HG02763 (cell line): ENCODE measurements at regions not wholly inside any gene's neighbourhood (a gene's known extent, or its start where the extent isn't known, plus 50 kb on each side); places are given as distances from the start of the nearest gene placed in this dataset.

Experiments
- ATAC-seq: cut with Tn5 transposase; IDR thresholded peaks from one replicate; pipeline ENCODE4 v1.9.1; 2021; ENCODE audit warnings: mild to moderate bottlenecking, moderate library complexity; ENCODE audit not compliant: unreplicated experiment

DNA sequence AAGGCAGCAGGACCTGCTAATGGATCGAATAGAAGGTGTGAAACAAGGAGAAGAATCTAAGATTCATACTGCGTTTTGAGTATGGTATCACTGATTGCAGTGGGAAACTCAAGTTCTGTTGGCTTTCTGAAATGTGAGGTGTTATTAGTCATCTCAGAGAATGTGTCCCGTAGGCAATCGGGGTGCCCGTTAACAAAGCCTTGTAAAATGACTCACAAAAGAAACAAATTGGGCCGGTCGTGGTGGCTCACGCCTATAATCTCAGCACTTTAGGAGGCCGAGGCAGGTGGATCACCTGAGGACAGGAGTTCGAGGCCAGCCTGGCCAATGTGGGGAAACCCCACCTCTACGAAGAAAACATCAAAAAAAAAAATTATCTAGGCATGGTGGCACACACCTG is 118.2 kb upstream of the C7orf33 start:
- no peak for ATAC-seq

DNA sequence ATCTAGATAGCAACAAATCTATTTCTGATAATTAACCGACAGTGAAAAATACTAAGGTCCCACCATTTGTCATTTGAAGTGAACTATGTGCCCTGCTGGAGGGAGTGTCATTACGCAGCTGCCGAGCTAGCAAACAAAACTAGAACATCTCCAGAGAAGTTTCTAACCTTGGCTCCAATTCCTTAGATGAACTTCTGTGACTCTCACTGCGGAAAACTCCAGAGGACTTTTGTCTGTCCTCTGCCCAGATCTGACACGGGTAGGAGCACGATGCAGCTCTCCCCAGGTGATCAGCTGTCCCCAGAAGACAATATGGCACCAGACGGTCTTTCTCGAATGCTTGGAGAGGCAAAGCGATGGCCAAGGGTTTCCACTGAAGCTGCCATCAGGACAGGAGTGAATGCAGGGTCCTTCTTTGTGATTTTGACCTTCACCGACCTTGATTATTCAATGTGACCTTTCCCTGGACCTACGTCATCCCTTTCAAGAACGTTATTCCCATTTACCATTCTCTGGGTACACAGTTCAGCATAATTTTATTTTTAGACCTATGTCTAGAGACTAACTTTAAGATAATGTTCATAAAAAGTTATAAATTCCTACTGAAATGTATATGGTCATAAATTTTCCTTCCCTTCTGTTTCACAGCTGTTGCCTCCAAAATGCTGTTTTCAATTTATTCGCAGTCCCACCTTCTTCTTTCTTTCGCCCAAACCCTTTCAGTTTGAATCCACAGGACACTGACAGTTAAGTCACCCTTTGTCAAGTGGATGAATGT is 116.7 kb upstream of the C7orf33 start:
- ATAC-seq, result no peak

DNA sequence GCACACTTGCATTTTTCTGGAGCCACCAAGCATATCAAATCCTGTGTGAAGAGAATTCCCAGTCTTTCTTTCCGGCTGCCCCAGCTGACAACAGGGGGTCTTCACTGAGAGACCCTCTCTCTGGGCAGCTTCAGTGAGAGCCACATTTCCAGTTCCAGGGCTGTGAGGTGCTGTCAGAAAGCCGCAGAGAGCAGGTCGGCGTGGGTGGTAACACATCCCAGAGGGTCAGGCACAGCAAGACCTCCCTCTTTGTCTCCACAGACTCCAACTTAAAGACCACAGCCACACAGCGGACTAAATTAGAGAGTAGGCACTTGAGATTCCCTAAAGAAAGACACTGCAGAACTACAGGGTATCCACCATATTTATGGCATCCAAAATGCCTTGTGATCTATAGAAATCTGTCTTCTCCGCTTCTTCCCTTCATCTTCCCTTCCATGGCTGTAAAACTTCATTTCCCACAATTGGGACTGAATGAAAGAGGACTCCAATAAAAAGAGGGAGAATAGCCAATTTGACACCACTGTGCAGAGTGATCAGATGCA is 116.0 kb upstream of the C7orf33 start:
- ATAC-seq, result no peak

DNA sequence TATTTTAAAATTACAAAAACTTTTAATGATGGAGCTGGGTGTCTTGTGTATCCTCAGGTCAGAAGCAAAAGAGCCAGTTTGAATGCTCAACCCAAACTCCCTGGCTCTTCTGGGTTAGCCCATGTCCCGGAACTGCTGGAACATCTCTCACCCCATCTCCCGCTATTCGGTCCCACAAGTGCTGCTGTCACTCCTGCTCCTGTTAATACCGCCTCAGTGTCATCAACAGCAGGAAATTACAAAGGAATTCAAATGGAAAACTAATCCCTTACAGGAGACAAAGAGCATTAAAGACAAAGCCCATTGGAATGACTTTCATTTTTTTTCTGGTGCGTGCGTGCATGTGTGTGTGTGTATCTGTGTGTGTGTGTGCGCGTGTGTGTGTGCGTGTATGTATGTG is 112.0 kb upstream of the C7orf33 start:
- ATAC-seq, result no peak

DNA sequence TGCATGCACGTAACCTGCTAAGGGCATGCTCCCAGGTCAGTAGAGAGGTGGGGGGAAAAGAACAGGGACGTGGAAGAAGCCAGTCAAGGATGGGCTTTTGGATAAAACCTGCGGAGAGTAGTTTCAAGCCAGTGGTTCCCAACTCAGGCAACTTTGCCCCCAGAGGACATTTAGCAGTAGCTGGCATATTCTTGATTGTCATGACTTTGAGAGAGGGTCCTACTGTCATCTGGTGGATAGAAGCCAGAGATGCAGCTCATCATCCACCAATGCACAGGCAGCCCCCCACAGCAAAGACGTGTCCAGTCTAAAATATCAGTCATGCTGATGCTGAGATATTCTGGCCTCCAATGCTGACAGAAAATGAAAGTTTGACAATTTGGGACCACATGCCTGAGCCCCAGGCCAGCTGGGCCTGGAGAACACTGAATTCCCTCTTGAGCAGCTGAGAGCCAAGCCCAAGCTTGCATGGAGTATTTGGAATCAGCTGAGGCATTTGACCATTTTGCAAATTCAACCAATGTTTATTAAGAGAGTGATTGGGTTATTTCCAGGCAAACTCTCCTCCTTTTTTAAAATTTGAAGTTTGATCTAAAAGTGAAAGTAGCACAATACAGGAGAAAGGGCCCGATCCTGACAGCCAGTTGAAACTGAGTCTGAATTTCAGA is 110.0 kb upstream of the C7orf33 start:
- no peak for ATAC-seq

DNA sequence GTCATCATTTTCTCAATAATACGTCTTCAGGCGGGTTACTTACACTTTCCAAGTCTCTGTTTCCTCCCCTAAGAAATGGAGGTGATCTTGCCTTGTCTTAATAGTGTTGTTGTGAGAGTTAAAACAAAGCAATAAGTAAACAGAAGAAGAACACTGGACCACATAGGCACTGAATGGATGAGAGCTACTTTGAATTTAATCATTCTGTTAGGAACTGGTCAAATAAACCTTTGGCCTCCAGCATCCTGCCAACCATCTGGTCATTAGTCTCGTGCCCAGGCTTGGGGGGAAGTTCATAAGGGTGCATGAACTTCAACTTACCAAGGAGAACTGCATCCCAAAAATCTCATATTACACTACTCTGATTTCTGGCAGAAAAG is 109.4 kb upstream of the C7orf33 start:
- ATAC-seq, result no peak

DNA sequence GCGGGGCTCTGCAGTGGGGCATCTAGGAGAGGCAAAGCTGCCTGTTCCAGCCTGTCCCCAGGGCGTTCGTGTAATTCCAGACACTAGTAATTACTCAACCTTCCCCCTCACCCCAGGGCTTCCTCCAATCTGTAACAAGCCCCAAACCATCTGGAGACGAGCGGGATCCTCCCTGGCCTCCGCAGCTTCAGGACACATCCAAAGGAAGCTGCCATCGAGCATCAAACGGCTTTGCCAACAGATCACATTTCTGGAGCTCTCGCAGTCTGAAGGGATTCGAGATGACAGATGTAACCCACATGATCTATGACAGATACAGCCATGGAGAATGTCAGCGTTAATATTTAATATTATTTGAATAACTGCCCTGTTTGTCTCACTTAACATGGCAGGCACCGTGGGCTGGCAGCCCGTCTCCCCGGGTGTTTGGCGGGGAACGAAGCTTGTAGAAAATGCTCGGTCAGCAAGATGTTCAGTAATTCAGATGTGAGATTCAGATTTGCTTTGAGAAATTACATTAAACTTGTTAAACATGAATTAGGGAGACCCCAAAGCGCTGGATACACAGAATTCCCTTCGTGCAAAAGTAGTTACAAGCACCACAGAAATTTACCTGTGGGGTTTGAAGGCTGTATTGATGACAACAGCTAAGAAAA is 108.5 kb upstream of the C7orf33 start:
- ATAC-seq, result no peak

DNA sequence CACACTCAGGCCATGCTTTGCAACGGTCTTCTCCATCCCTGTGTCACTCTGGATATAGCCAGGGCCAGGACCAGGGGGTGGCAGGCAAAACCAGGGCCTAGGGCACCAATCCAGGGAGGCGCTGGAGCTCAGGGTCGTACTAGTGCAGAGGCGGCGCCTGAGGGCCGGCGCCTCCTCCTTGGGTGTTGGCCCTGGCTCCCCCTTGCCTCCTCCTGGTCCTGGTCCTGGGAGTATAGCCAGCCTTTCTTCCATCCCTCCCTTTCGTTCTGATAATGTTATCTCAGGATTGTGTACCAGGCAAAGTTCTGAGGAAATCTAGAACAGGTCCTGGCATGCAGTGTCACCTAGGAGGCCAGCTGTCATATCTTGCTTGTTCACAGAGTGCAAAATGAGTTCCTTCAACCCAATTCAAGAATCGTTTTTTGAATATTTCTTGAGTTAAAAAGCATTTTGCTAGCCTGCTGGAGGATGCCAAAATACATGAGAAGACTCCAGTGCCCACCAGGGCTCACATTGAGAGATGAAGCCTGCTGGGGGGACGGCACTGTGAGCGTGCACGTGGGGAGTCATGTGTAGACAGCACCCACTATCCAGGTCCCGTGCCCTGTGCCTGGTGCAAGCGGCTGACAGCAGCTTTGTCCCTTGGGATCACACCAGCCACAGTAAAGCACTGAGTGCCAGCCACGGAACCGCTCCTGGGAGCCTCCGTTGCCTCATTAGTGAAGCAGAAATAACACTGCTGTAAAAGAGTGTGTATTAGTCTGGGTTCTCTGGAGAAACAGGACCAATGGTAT is 106.9 kb upstream of the C7orf33 start:
- no peak for ATAC-seq

DNA sequence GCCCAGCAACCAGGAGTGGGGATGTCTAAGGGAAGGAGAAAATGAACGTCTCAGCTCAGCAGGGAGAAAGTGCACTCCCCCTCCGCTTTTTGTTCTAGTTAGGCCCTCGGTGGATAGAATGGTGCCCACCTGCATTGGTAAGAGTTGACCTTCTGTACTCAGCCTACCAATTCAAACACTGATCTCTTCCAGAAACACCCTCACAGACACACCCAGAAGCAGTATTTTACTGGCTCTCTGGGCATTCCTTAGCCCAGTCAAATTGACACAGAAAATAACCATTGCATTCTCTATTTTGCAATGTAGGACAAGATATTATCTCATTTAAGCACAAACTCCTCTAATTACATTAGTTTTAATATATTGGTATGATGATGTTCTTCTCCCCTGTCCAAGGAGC is 106.1 kb upstream of the C7orf33 start:
- ATAC-seq, result no peak

DNA sequence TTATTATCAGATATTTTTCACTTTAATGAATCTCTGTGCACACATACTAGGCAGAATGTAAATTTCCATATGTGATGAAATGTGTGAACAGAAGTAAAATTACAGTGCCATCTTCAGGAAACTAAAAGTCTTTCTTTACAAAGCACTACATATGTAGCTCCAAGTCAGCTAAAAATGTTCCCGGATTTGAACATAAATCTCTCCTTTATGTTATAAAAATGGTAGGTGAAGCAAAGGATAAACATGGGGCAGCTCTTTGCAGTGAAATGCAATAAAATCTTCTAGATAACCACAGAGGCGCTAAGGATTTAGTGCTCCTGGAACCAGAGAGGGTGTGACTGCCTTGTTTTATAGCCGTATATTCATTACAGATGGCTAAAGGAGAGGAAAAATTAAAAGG is 104.9 kb upstream of the C7orf33 start:
- no peak for ATAC-seq

DNA sequence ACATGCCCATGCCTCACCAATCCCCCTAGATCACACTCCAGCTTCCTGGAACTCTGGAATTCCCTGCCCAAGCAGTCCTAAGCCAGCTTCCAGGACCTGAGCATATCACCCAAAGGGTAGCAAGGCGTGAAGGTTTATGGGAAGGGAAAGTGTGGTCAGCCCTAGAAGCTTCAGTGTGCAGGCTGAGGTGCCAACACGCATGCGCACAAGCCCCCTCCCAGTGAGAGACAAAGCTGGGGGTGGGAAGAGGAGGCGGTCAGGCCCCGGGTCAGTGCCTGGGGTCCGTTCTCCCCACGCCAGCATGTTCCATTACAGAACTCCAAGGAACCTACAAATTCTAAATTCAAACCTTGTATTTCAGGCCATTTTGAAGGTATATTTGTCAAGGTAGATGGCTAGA is 103.6 kb upstream of the C7orf33 start:
- no peak for ATAC-seq

DNA sequence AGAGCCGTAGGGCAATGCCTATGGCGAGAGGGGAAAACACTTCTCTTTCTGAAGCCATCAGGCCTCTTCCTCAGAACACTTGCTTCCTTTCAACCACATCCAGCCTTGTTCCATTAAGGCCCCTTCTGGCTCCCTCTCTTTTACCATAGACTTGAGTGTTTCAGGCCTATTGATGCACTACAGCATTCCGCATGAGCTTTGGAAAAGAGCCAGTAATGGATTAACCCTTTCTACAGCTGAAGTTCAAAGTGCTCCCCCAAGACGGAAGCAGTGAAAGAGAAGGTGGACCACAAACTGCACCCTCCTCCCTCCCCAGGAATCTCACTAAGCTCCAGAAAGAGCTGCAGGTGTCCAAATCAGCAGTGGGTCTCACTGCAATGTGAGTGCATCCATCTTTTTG is 102.7 kb upstream of the C7orf33 start:
- ATAC-seq, result no peak

DNA sequence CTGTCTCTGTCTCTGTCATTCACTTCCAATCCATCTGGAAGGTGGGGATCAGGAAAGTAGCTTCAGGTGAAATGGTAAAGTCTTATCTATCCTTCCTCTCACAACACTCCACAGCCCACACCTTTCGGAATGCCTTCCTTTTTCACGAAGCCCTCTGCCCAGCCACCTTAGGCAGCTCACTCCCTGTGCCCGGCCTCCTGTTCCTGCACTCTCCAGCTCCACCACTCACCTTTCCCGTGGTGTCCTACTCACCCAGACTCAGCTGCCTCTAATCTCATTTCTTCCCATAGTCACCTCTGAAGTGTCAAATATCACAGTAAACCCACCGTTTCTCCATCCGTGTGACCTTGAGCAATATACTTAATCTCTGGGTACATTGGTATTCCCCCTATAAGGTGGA is 100.9 kb upstream of the C7orf33 start:
- ATAC-seq, result no peak

DNA sequence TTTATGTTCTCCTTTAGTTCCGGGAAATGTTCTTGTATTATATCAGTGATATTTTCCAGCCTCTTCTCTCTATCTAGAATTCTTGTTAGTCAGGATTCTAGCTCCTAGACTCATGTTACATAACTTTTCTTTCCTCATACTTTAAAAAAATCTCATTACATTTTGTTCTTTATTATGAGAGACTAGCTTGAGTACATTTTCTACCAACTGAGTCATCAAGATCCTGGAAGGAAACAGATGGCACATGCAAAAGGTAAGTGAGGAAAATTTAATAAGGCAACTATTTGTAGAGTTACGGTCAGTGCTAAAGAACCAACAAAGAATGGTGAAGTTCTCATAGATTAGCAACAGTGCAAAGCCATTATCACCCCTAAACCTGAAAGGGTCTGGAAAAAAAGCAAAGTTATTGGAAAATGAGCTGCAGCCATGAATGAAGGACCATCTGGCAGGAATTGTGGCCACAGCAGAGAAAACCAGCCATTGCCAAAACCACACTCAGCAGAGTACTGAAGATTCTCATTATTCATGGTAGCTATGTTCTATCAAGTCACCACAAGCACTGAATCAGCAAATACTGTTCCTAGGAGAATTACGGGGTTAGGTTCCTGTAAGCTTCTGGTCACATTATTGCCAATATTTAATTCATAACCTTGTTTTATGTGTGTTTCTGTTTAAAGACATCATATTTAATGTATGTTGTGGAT is 98.3 kb upstream of the C7orf33 start:
- no peak for ATAC-seq

DNA sequence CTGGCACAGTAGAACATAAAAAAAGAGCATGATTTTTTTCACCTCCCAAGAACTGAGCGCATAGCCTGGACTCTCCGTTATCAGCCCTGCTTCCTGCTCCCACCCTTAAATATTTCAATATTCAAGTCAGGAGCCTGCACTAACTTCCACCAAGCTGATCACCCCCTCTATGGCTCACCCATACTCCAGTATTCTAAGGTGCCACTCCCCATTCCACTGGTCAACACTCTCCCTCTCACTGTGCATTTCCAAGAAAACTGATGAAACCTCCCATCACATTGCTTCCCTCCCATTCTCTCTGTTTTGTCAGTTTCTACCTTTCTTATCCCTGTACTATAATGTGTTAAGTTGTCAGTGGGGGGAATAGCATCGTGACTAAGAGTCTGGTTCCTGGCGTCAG is 95.0 kb upstream of the C7orf33 start:
- no peak for ATAC-seq

DNA sequence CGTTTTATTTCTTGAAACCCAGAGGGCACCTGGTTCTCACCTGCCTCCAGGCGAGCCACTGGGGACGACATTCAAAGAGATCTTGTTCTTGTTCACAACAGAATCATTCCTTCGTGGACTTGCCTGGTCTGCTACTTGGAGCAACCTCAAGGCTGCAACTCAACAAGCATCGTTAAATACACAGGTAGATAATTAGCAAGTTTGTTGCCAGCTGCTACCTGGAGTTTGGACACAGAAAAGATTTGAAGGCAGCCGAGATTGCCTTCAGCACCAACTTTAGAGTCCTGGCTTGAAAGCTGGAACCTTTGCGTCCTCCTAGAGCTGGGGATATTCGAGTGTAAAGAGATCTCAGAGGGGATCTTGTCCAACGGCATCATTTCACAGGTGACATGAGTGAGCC is 89.6 kb upstream of the C7orf33 start:
- no peak for ATAC-seq

DNA sequence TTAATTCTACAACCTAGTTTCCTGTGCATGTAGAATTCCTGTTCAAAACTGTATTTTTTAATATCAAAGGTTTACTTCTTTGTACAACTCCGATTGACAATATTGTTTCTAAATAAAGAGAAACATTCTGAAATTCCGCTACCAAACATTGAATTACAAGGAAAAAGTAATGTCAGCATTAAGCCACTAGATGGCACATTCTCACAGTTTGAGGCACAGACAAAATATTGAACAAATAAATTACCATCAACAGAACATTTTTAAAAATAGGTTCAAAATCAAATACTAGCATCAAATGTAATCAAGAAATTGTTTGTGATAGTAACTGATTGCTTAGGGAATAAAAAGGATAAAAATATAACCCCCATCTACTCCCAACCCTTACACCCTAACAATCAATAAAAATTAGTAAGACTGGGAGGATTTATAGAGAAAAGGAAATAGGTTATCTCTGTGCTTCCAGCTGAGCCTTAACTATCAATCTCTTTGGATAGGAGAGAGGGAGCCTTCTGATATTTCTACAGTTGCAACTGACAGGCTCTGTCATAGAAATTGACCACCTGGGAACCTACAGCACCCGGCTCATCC is 86.6 kb upstream of the C7orf33 start:
- no peak for ATAC-seq

DNA sequence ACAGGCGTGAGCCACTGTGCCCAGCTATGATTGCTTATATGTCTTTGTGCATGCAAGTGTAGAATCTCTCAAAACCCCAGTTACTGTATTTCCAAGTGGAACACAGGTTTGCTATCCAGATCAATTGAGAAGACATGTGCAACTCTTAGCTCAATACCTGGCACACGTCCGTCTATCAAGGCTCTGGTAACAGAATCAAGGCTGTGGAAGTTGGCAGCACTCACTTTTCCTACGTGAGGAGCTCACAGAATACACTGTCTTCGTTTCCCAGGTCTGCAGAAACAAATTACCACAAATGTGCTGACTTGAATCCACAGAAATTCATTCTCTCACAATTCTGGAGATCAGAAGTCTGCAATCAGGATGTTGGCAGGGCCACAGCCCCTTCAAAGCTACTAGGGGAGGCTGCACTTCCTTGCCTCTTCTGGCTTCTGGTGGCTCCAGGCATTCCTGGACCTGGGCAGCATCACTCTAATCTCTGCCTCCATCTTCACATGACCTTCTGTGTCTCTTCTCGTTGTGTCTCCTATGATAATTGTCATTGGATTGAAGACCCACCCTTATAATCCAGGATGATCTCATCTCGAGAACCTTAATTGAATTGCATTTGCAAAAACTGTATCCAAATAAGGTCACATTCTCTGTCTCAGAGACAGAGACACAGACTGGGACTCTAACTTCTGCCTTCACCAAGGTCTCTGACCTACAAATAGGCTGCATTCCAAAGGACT is 84.8 kb upstream of the C7orf33 start:
- ATAC-seq, result no peak

DNA sequence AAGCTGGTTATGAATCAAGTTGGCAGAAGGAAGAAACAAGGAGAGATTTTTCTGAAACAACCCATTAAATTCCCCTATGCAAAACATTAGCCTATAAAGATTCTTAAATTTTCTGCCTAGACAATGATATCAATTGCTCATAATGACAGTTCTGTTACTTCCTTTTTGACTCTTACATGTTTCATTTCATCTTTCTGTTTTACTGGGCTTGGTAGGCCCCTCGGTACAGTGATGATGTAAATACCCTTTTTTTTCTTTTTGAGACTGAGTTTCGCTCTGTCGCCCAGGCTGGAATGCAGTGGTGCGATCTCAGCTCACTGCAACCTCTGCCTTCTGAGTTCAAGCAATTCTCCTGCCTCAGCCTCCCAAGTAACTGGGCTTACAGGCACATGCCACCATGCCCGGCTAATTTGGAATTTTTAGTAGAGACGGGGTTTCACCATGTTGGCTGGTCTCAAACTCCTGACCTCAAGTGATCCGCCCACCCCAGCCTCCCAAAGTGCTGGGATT is 83.4 kb upstream of the C7orf33 start:
- ATAC-seq, result peak; percentile 93
